ENCODE measurements at regions not wholly inside any gene's neighbourhood (a gene's known extent, or its start where the extent isn't known, plus 50 kb on each side); places are given as distances from the start of the nearest gene placed in this dataset.
"Not testable (repeated sequence)": the region's sequence is repeated elsewhere in the genome, so short reads cannot be mapped to it uniquely, and the experiment has no call there.

- TF ChIP-seq ZFX (IDR thresholded peaks at IDR 0.05; ENCODE audit: borderline replicate concordance) (no peak), CTCF (IDR thresholded peaks at IDR 0.05) (no peak)
- H3K27ac ChIP-seq = no peak overlapping the region
Measured at GRCh38 chr11:106548406-106548805, 469.9 kb downstream of the GUCY1A2 start.

GRCh38 chr11:106551744-106552673 is 466.3 kb downstream of the GUCY1A2 start:
- H3K27ac ChIP-seq = no peak overlapping the region
- TF ChIP-seq ZFX (IDR thresholded peaks at IDR 0.05; ENCODE audit: borderline replicate concordance) (no peak), CTCF (IDR thresholded peaks at IDR 0.05) (no peak)

GRCh38 chr11:106552694-106553203 is 465.5 kb downstream of the GUCY1A2 start:
- TF ChIP-seq ZFX (IDR thresholded peaks at IDR 0.05; ENCODE audit: borderline replicate concordance) (no peak), CTCF (IDR thresholded peaks at IDR 0.05) (no peak)
- no peak overlapping the region for H3K27ac ChIP-seq

GRCh38 chr11:106553304-106553703 is 465.0 kb downstream of the GUCY1A2 start:
- H3K27ac ChIP-seq = no peak overlapping the region
- TF ChIP-seq CTCF (IDR thresholded peaks at IDR 0.05) (no peak), ZFX (IDR thresholded peaks at IDR 0.05; ENCODE audit: borderline replicate concordance) (no peak)

GRCh38 chr11:106555566-106556250 is 462.6 kb downstream of the GUCY1A2 start:
- H3K27ac ChIP-seq = not testable (repeated sequence)

GRCh38 chr11:106565326-106565725 is 452.9 kb downstream of the GUCY1A2 start:
- TF ChIP-seq ZFX (IDR thresholded peaks at IDR 0.05; ENCODE audit: borderline replicate concordance) = no peak
- no peak for TF ChIP-seq CTCF (IDR thresholded peaks at IDR 0.05)
- H3K27ac ChIP-seq = no peak overlapping the region

- H3K27ac ChIP-seq = no peak overlapping the region
- TF ChIP-seq CTCF (IDR thresholded peaks at IDR 0.05) = no peak
- no peak for TF ChIP-seq ZFX (IDR thresholded peaks at IDR 0.05; ENCODE audit: borderline replicate concordance)
Measured at GRCh38 chr11:106568632-106569031, 449.6 kb downstream of the GUCY1A2 start.

GRCh38 chr11:106577384-106577783 is 440.9 kb downstream of the GUCY1A2 start:
- H3K27ac ChIP-seq = not testable (repeated sequence)

Measured in 22Rv1 (cell line).